GM12874 (cell line): ENCODE measurements at regions not wholly inside any gene's neighbourhood (a gene's known extent, or its start where the extent isn't known, plus 50 kb on each side); places are given as distances from the start of the nearest gene placed in this dataset.
A peak's percentile ranks its signal among the peaks of the same experiment; 100 is the strongest.

Experiments
- TF ChIP-seq, protein P1 (sequence below): IDR thresholded peaks from 2 replicates; pipeline ENCODE4 v1.5.1; 2011; ENCODE audit warnings: low read depth, mild to moderate bottlenecking, control low read depth, low read length, moderate library complexity; ENCODE audit not compliant: insufficient read depth

DNA sequence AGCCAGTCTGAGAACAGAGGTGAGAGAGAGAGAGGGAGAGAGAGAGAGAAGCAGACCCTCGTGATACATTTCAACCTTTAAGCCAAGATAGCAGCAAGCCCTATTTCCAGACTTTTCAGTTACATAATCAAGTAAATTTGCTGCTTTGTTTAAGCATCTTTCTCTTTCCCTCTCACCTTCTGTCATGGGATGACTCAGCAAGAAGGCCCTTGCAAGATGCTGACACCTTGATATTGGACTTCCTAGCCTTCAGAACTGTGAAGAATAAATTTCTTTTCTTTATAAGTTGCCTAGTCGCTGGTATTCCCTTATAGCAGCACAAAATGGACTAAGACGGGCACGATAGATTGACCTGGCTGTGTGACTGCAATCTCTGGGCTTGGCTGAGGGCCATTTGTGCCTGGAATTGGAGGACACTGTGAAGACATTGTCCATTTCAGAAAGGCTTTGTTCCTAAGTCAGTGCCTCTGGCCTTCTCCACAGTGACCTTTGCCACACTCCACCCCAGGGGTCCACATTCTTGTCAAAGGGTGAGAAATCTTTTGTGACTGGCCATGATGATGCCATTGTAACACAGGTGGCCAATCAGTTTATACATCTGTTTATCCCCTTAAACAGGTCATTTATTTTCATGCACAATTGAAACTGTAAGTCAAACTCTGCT lies 51.3 kb upstream of the ITSN2 start:
- TF ChIP-seq, protein P1, sequence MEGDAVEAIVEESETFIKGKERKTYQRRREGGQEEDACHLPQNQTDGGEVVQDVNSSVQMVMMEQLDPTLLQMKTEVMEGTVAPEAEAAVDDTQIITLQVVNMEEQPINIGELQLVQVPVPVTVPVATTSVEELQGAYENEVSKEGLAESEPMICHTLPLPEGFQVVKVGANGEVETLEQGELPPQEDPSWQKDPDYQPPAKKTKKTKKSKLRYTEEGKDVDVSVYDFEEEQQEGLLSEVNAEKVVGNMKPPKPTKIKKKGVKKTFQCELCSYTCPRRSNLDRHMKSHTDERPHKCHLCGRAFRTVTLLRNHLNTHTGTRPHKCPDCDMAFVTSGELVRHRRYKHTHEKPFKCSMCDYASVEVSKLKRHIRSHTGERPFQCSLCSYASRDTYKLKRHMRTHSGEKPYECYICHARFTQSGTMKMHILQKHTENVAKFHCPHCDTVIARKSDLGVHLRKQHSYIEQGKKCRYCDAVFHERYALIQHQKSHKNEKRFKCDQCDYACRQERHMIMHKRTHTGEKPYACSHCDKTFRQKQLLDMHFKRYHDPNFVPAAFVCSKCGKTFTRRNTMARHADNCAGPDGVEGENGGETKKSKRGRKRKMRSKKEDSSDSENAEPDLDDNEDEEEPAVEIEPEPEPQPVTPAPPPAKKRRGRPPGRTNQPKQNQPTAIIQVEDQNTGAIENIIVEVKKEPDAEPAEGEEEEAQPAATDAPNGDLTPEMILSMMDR: no peak

DNA sequence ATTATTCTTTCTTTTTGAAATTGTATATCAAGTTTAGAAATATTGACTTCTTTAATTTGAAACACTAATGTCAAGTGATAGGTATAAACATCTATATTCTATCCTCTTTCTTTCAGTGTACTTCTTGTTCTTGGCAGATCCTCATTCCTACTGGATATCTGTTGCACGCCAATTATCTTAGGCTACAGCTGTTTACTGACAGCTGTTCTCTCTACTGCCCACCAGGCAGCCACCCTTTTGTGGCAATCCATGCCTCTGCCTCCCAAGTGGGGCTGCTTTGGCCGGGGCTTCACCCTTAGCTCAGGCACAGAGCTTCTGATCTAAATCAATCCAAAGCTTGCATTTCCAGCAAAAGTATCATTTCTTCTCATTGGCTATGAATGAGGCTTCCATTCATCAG lies 50.6 kb upstream of the ITSN2 start:
- TF ChIP-seq, protein P1: no peak

DNA sequence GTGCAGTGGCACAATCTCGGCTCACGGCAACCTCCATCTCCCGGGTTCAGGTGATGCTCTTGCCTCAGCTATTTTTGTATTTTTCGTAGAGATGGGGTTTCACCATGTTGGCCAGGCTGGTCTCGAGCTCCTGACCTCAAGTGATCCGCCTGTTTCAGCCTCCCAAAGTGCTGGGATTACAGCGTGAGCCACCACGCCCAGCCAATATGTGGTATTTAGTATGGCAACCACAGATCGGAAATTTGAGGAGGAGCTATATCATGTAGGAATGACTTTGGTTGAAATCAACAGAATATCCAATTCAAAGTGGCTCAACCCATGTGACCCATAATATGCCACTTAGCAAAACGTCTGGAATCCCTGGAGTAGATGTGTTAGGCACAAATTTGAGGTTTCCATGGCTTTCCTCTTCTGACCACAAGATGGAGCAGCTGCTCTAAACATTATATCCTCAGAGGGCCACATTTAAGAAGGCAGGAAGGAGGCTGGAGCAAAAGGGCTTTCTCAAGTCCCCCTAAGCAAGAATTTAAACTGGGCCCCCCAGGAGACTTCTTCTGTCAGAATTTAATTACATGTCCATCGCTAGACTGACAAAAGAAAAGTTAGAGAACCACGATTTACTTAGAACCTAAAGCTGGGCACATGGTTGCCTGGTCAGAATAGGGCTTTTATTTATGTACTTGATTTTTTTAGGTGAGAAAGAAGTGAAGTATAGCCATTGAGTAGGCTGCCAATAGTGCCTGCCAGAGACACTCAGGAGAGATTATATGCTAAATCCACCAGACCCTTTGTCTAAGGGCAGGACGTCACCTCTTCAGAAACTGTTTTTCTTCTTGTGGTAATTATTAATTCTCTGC lies 49.6 kb upstream of the ITSN2 start:
- TF ChIP-seq, protein P1: peak; percentile 76
